GM12891 (cell line): ENCODE measurements at regions not wholly inside any gene's neighbourhood (a gene's known extent, or its start where the extent isn't known, plus 50 kb on each side); places are given as distances from the start of the nearest gene placed in this dataset.

ENCODE experiments used
- POLR2AphosphoS5 ChIP-seq: IDR thresholded peaks from 2 replicates; pipeline ENCODE4 v1.6.1; 2011; ENCODE audit warnings: low read depth, low read length, control low read depth
- SPI1 ChIP-seq: IDR thresholded peaks from 2 replicates; pipeline ENCODE4 v1.6.1; 2011; ENCODE audit warnings: low read depth, low read length, control low read depth

- no peak for TF ChIP-seq SPI1
- no peak for TF ChIP-seq POLR2AphosphoS5
These were observed 158.1 kb downstream of the NPR3 start for GRCh38 chr5:32869216-32869615.
